ENCODE measurements at regions not wholly inside any gene's neighbourhood (a gene's known extent, or its start where the extent isn't known, plus 50 kb on each side); places are given as distances from the start of the nearest gene placed in this dataset.

- H3K4me3 ChIP-seq (ENCODE audit: low read depth, low read length) = no peak overlapping the region
- TF ChIP-seq CTCF (IDR thresholded peaks at IDR 0.05; ENCODE audit: control insufficient read depth, extremely low read depth, insufficient read depth) = no peak
- no peak for DNase-seq (ENCODE audit: low read depth)
Observed at GRCh38 chr13:26998292-26998691, 173.3 kb downstream of the USP12 start.

GRCh38 chr13:26996965-26997752 lies 174.5 kb downstream of the USP12 start:
- no peak for DNase-seq (ENCODE audit: low read depth)
- TF ChIP-seq CTCF (IDR thresholded peaks at IDR 0.05; ENCODE audit: control insufficient read depth, extremely low read depth, insufficient read depth) = no peak
- H3K4me3 ChIP-seq (ENCODE audit: low read depth, low read length) = no peak overlapping the region

- H3K4me3 ChIP-seq (ENCODE audit: low read depth, low read length) = no peak overlapping the region
- TF ChIP-seq CTCF (IDR thresholded peaks at IDR 0.05; ENCODE audit: control insufficient read depth, extremely low read depth, insufficient read depth) = no peak
- DNase-seq (ENCODE audit: low read depth) = no peak
Observed at GRCh38 chr13:26995159-26995558, 176.5 kb downstream of the USP12 start.

- no peak for DNase-seq (ENCODE audit: low read depth)
- no peak overlapping the region for H3K4me3 ChIP-seq (ENCODE audit: low read depth, low read length)
- no peak for TF ChIP-seq CTCF (IDR thresholded peaks at IDR 0.05; ENCODE audit: control insufficient read depth, extremely low read depth, insufficient read depth)
Observed at GRCh38 chr13:26993780-26994179, 177.8 kb downstream of the USP12 start.

GRCh38 chr13:26992951-26993719 lies 178.5 kb downstream of the USP12 start:
- no peak for TF ChIP-seq CTCF (IDR thresholded peaks at IDR 0.05; ENCODE audit: control insufficient read depth, extremely low read depth, insufficient read depth)
- H3K4me3 ChIP-seq (ENCODE audit: low read depth, low read length) = no peak overlapping the region
- DNase-seq (ENCODE audit: low read depth) = no peak

GRCh38 chr13:26991508-26992181 lies 180.0 kb downstream of the USP12 start:
- H3K4me3 ChIP-seq (ENCODE audit: low read depth, low read length) = no peak overlapping the region
- TF ChIP-seq CTCF (IDR thresholded peaks at IDR 0.05; ENCODE audit: control insufficient read depth, extremely low read depth, insufficient read depth) = no peak
- no peak for DNase-seq (ENCODE audit: low read depth)
